ENCODE measurements at regions not wholly inside any gene's neighbourhood (a gene's known extent, or its start where the extent isn't known, plus 50 kb on each side); places are given as distances from the start of the nearest gene placed in this dataset.

DNA sequence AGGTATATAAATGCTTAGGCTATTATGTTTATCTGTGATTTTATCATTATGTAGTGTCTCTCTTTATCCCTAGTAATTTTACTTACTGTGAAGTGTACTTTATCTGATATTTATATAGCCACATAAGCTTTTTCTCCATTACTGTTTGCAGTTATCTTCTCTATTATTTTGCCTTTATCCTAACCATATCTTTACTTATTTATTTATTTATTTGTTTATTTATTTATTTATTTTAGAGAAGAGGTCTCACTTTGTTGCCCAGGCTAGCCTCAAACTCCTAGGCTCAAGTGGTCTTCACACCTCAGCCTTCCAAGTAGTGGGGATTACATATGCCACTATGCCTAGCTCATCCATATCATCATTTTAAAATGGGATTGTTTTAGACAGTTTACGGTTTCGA lies 331.8 kb downstream of the C7orf25 start:
- H3K4me1 ChIP-seq (ENCODE audit: control insufficient read depth in 1 of 2, insufficient read depth in 2 of 2, low read length in 2 of 2): no peaks in the 10 kb centered on the region
- RAD21 ChIA-PET (ENCODE audit: low non-redundant PET in 1 of 2, low total read pairs in 2 of 2, uncharacterized antibody in 2 of 2, unreplicated experiment in 2 of 2): no interaction called here
- H3K27me3 ChIP-seq (ENCODE audit: insufficient read depth, low read length): no peaks in the 10 kb centered on the region
- no peak overlapping the region for H3K9ac ChIP-seq (ENCODE audit: low read length)
- no peak overlapping the region for H2AFZ ChIP-seq (ENCODE audit: low read depth, low read length, poor library complexity, severe bottlenecking)
- ATAC-seq: no peak
- TF ChIP-seq CBX3 (IDR thresholded peaks at IDR 0.05; ENCODE audit: low read depth) (no peak), EZH2 (IDR thresholded peaks at IDR 0.05) (no peak), REST (IDR thresholded peaks at IDR 0.05; ENCODE audit: low read depth) (no peak), ELF1 (IDR thresholded peaks at IDR 0.05; ENCODE audit: borderline replicate concordance, low read depth) (no peak), ZBTB33 (IDR thresholded peaks at IDR 0.05; ENCODE audit: extremely low read depth, insufficient replicate concordance, low read length) (no peak), RAD21 (IDR thresholded peaks at IDR 0.05; ENCODE audit: low read depth) (no peak), POLR2A (IDR thresholded peaks at IDR 0.05; ENCODE audit: borderline replicate concordance, extremely low read depth, insufficient read depth, insufficient read length) (no peak), POLR2AphosphoS5 (IDR thresholded peaks at IDR 0.05; ENCODE audit: low read depth, low read length) (no peak)
- TF ChIP-seq, protein P1, sequence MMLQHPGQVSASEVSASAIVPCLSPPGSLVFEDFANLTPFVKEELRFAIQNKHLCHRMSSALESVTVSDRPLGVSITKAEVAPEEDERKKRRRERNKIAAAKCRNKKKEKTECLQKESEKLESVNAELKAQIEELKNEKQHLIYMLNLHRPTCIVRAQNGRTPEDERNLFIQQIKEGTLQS (IDR thresholded peaks at IDR 0.05): no peak
- no peaks in the 10 kb centered on the region for H4K20me1 ChIP-seq (ENCODE audit: insufficient read depth)
- POLR2A ChIA-PET: no interaction called here
- H3K9me2 ChIP-seq (ENCODE audit: insufficient read depth): no peaks in the 10 kb centered on the region
- no peaks in the 10 kb centered on the region for H3K79me2 ChIP-seq (ENCODE audit: insufficient read depth, low read length)
- H3K4me3 ChIP-seq (replicated peaks in 1 of 2; ENCODE audit: low read depth in 1 of 2, low read length in 2 of 2): no peak overlapping the region
- BruUV-seq (replicated peaks): no TSS peak
- no peak for DNase-seq (ENCODE audit: low read depth, low spot score)
- H3K9me3 ChIP-seq (ENCODE audit: control insufficient read depth in 1 of 2, insufficient read depth in 1 of 2, low read depth in 1 of 2, low read length in 2 of 2): no peaks in the 10 kb centered on the region
- no peak overlapping the region for H3K27ac ChIP-seq (ENCODE audit: low read depth, low read length)
- intact Hi-C loops (cut with micrococcal nuclease): no loop called here
- H3K36me3 ChIP-seq (ENCODE audit: control insufficient read depth in 1 of 2, insufficient read depth in 2 of 2, low read length in 2 of 2): no peaks in the 10 kb centered on the region
- no peak overlapping the region for H3K4me2 ChIP-seq (ENCODE audit: low read length)
- CTCF ChIA-PET: no interaction called here
